H1 (cell line): ENCODE measurements at regions not wholly inside any gene's neighbourhood (a gene's known extent, or its start where the extent isn't known, plus 50 kb on each side); places are given as distances from the start of the nearest gene placed in this dataset.

Experiments used
- CTCF ChIA-PET: fragments of 300-600 bp; sonication (Branson Sonifier 250); formaldehyde crosslinking; loops from one replicate; lab custom pipeline; 2021; ENCODE audit not compliant: partially characterized antibody; lab: Charles Lee
- POLR2A ChIA-PET: fragments of 300-600 bp; sonication (Branson Sonifier 250); formaldehyde crosslinking; loops from one replicate; lab custom pipeline; 2021; ENCODE audit warnings: inconsistent platforms; ENCODE audit not compliant: partially characterized antibody; lab: Charles Lee
- DNase-seq, 2 experiments: peaks; one replicate each; pipeline versions ENCODE4 v3.0.0 to v3.0.0-alpha.2; 2010 to 2022; ENCODE audit warnings: low spot score in 2 of 2, low read depth in 1 of 2, mixed read lengths in 1 of 2
- FAIRE-seq: peaks from 2 replicates; lab custom pipeline; 2011; peaks lifted over from hg19 to GRCh38; lab: Jason Lieb, UNC
- H2AFZ ChIP-seq: 2 replicates; pipeline ENCODE4 v1.8.1; 2012; ENCODE audit warnings: low read length, inconsistent platforms
- H2AK5ac ChIP-seq: 2 replicates; pipeline ENCODE4 v1.6.1; 2013; ENCODE audit warnings: low read depth, low read length
- H2BK120ac ChIP-seq: replicated peaks from 2 replicates; pipeline ENCODE3; 2013; ENCODE audit warnings: low read depth, low read length, inconsistent platforms
- H2BK12ac ChIP-seq: 2 replicates; pipeline ENCODE4 v1.6.1; 2013; ENCODE audit warnings: low read depth, low read length
- H2BK15ac ChIP-seq: 2 replicates; pipeline ENCODE4 v1.6.1; 2013; ENCODE audit warnings: low read length
- H2BK20ac ChIP-seq: 2 replicates; pipeline ENCODE4 v1.6.1; 2013; ENCODE audit warnings: low read length
- H2BK5ac ChIP-seq: 2 replicates; pipeline ENCODE4 v1.6.1; 2013; ENCODE audit warnings: low read depth, low read length
- H3K14ac ChIP-seq: 2 replicates; pipeline ENCODE4 v1.6.1; 2013; ENCODE audit warnings: inconsistent platforms; ENCODE audit not compliant: insufficient read length
- H3K18ac ChIP-seq: 2 replicates; pipeline ENCODE4 v1.6.1; 2013; ENCODE audit warnings: low read length; ENCODE audit errors: extremely low read depth
- H3K23ac ChIP-seq: 2 replicates; pipeline ENCODE4 v1.6.1; 2013; ENCODE audit warnings: inconsistent platforms; ENCODE audit not compliant: insufficient read length
- H3K23me2 ChIP-seq: 2 replicates; pipeline ENCODE4 v1.6.1; 2013; ENCODE audit warnings: low read depth, low read length
- H3K27ac ChIP-seq: 2 replicates; pipeline ENCODE4 v1.6.1; 2011; ENCODE audit warnings: low read depth, low read length, inconsistent platforms
- H3K27me3 ChIP-seq, 4 experiments: replicated peaks in 1 of 4; 1 replicate in 1 of 4; 2 replicates in 3 of 4; pipeline versions ENCODE4 v1.6.1 to v1.8.1; 2011 to 2013; ENCODE audit warnings: low read length in 3 of 4, mild to moderate bottlenecking in 3 of 4, inconsistent platforms in 2 of 4, mixed read lengths in 2 of 4, moderate library complexity in 1 of 4; ENCODE audit not compliant: control insufficient read depth in 3 of 4, insufficient read depth in 3 of 4; ENCODE audit errors: extremely low read depth in 1 of 4
- H3K36me3 ChIP-seq, 4 experiments: 2 replicates each; pipeline versions ENCODE4 v1.6.1 to v1.8.1; 2011 to 2013; ENCODE audit warnings: mild to moderate bottlenecking in 4 of 4, low read length in 3 of 4, moderate library complexity in 2 of 4, control low read depth in 1 of 4, inconsistent platforms in 1 of 4; ENCODE audit not compliant: insufficient read depth in 4 of 4, control insufficient read depth in 2 of 4
- H3K4ac ChIP-seq: replicated peaks from 2 replicates; pipeline ENCODE3; 2013; ENCODE audit warnings: low read length, low read depth, mixed read lengths, inconsistent platforms; ENCODE audit not compliant: insufficient read length
- H3K4me1 ChIP-seq, 4 experiments: replicated peaks in 1 of 4; 1 replicate in 1 of 4; 2 replicates in 3 of 4; pipeline versions ENCODE4 v1.6.1 to v1.8.1; 2011 to 2013; ENCODE audit warnings: low read length in 3 of 4, inconsistent platforms in 2 of 4, mixed read lengths in 1 of 4; ENCODE audit not compliant: insufficient read depth in 4 of 4, control insufficient read depth in 3 of 4
- H3K4me2 ChIP-seq, 2 experiments: 2 replicates each; pipeline versions ENCODE4 v1.6.1 to v1.8.1; 2011 to 2013; ENCODE audit warnings: low read depth in 2 of 2, low read length in 2 of 2, control low read depth in 1 of 2, inconsistent platforms in 1 of 2, mild to moderate bottlenecking in 1 of 2; ENCODE audit not compliant: insufficient read depth in 1 of 2
- H3K4me3 ChIP-seq, 4 experiments: fragments of 200-600, 300-600 bp in 1 of 4; sonication (generic), shearing (Covaris generic), sonication (Bioruptor Twin) in 1 of 4; 2 replicates each; pipeline versions ENCODE4 v1.5.1 to v1.8.1; 2011 to 2016; ENCODE audit warnings: low read length in 4 of 4, low read depth in 3 of 4, control low read depth in 2 of 4, inconsistent platforms in 2 of 4, mild to moderate bottlenecking in 2 of 4, mixed read lengths in 1 of 4, moderate library complexity in 1 of 4; ENCODE audit not compliant: insufficient read depth in 2 of 4; ENCODE audit errors: extremely low read depth in 1 of 4
- H3K56ac ChIP-seq: replicated peaks from 2 replicates; pipeline ENCODE3; 2013; ENCODE audit warnings: low read depth, mild to moderate bottlenecking, mixed read lengths, low read length, inconsistent platforms; ENCODE audit not compliant: insufficient read length
- H3K79me1 ChIP-seq: 2 replicates; pipeline ENCODE4 v1.6.1; 2013; ENCODE audit warnings: low read depth, low read length, control low read depth
- H3K79me2 ChIP-seq, 2 experiments: 2 replicates each; pipeline versions ENCODE4 v1.6.1 to v1.8.1; 2012 to 2013; ENCODE audit warnings: low read length in 2 of 2, mild to moderate bottlenecking in 2 of 2, inconsistent platforms in 1 of 2; ENCODE audit not compliant: insufficient read depth in 2 of 2, control insufficient read depth in 1 of 2
- H3K9ac ChIP-seq, 4 experiments: replicated peaks in 1 of 4; 1 replicate in 1 of 4; 2 replicates in 3 of 4; pipeline versions ENCODE4 v1.6.1 to v1.8.1; 2011 to 2013; ENCODE audit warnings: low read depth in 3 of 4, low read length in 3 of 4, control low read depth in 2 of 4, mild to moderate bottlenecking in 2 of 4, moderate library complexity in 2 of 4, inconsistent platforms in 1 of 4; ENCODE audit errors: extremely low read depth in 1 of 4
- H3K9me3 ChIP-seq, 2 experiments: 2 replicates each; pipeline versions ENCODE4 v1.6.1 to v1.8.1; 2012 to 2013; ENCODE audit warnings: mild to moderate bottlenecking in 2 of 2, moderate library complexity in 2 of 2, control low read depth in 1 of 2, inconsistent platforms in 1 of 2, low read depth in 1 of 2, low read length in 1 of 2, mixed read lengths in 1 of 2; ENCODE audit not compliant: insufficient read depth in 2 of 2
- H4K20me1 ChIP-seq, 2 experiments: replicated peaks in 1 of 2; 2 replicates each; pipeline versions ENCODE3 to v1.8.1; 2011 to 2013; ENCODE audit warnings: inconsistent platforms in 2 of 2, low read length in 2 of 2, mild to moderate bottlenecking in 1 of 2; ENCODE audit not compliant: insufficient read depth in 2 of 2, control insufficient read depth in 1 of 2
- H4K5ac ChIP-seq: 2 replicates; pipeline ENCODE4 v1.6.1; 2013; ENCODE audit warnings: low read length, low read depth, mixed read lengths, inconsistent platforms; ENCODE audit not compliant: insufficient read length
- H4K8ac ChIP-seq: 2 replicates; pipeline ENCODE4 v1.8.0; 2013; ENCODE audit warnings: mild to moderate bottlenecking, moderate library complexity, low read length, inconsistent platforms; ENCODE audit not compliant: insufficient read depth; ENCODE audit errors: extremely low read depth
- H4K91ac ChIP-seq: replicated peaks from 2 replicates; pipeline ENCODE3; 2013; ENCODE audit warnings: low read length, mixed read lengths, inconsistent platforms; ENCODE audit not compliant: insufficient read length
- EP300 ChIP-seq, 2 experiments: IDR thresholded peaks; 1 replicate in 1 of 2; 2 replicates in 1 of 2; pipeline ENCODE4 v1.6.1; 2011 to 2012; ENCODE audit warnings: low read depth in 2 of 2, low read length in 2 of 2, mild to moderate bottlenecking in 2 of 2, borderline replicate concordance in 1 of 2, inconsistent platforms in 1 of 2, moderate library complexity in 1 of 2
- JUN ChIP-seq: IDR thresholded peaks from 2 replicates; pipeline ENCODE4 v1.6.1; 2011; ENCODE audit warnings: low read depth, mild to moderate bottlenecking, improper control_type of control experiment, low read length
- PHF8 ChIP-seq: fragments of 200-600 bp; sonication (generic); conservative IDR thresholded peaks from 2 replicates; pipeline ENCODE4 v1.7.1; 2012; ENCODE audit warnings: low read depth, mild to moderate bottlenecking, inconsistent platforms, low read length, moderate library complexity
- RAD21 ChIP-seq, 2 experiments: IDR thresholded peaks in 1 of 2; conservative IDR thresholded peaks in 1 of 2; 2 replicates each; pipeline ENCODE4 v1.6.1; 2011; ENCODE audit warnings: low read depth in 2 of 2, low read length in 2 of 2, improper control_type of control experiment in 1 of 2, inconsistent platforms in 1 of 2, mild to moderate bottlenecking in 1 of 2, moderate library complexity in 1 of 2
- SRF ChIP-seq: IDR thresholded peaks from 2 replicates; pipeline ENCODE4 v1.6.1; 2011; ENCODE audit warnings: mild to moderate bottlenecking, low read depth, low read length, moderate library complexity
- TCF12 ChIP-seq: IDR thresholded peaks from 2 replicates; pipeline ENCODE4 v1.6.1; 2011; ENCODE audit warnings: low read depth, mild to moderate bottlenecking, low read length
- USF2 ChIP-seq: IDR thresholded peaks from 2 replicates; pipeline ENCODE4 v1.6.1; 2011; ENCODE audit warnings: low read length, improper control_type of control experiment

- no peak for TF ChIP-seq JUN
- no peak for TF ChIP-seq TCF12
- no peak for TF ChIP-seq EP300 (IDR thresholded peaks at IDR 0.05; ENCODE audit: borderline replicate concordance in 1 of 2, low read depth in 2 of 2, low read length in 2 of 2)
- no peak for TF ChIP-seq USF2
- TF ChIP-seq RAD21 (IDR thresholded peaks at IDR 0.05 in 1 of 2, conservative IDR thresholded peaks at IDR 0.05 in 1 of 2; ENCODE audit: low read depth in 2 of 2, low read length in 2 of 2): no peak
- no peak for TF ChIP-seq SRF
- no peak for TF ChIP-seq PHF8
- Histone ChIP-seq H3K9ac (no peak overlapping the region), H3K4ac (no peak overlapping the region), H4K8ac (no peak overlapping the region), H2BK120ac (no peak overlapping the region), H2AK5ac (no peak overlapping the region), H4K91ac (no peak overlapping the region), H2BK12ac (no peak overlapping the region), H4K5ac (no peak overlapping the region), H3K79me1 (no peaks in the 10 kb centered on the region), H3K4me1 (no peaks in the 10 kb centered on the region), H2BK15ac (no peak overlapping the region), H3K27me3 (no peaks in the 10 kb centered on the region), H2BK20ac (no peak overlapping the region), H4K20me1 (no peaks in the 10 kb centered on the region), H3K4me3 (no peak overlapping the region), H3K9me3 (no peaks in the 10 kb centered on the region), H3K23ac (no peak overlapping the region), H2BK5ac (no peak overlapping the region), H3K56ac (no peak overlapping the region), H3K27ac (no peak overlapping the region), H2AFZ (no peak overlapping the region), H3K23me2 (no peaks in the 10 kb centered on the region), H3K36me3 (no peaks in the 10 kb centered on the region), H3K14ac (no peak overlapping the region), H3K18ac (no peak overlapping the region), H3K79me2 (no peaks in the 10 kb centered on the region), H3K4me2 (no peak overlapping the region)
- ChIA-PET POLR2A (no interaction called here), CTCF (no interaction called here)
- FAIRE-seq: no peak
- no peak for DNase-seq
Measured at GRCh38 chr2:163527381-163527780, 208.4 kb downstream of the FIGN start.
